ENCODE measurements at regions not wholly inside any gene's neighbourhood (a gene's known extent, or its start where the extent isn't known, plus 50 kb on each side); places are given as distances from the start of the nearest gene placed in this dataset.

- no peak for TF ChIP-seq CTCF (IDR thresholded peaks at IDR 0.05; ENCODE audit: low read depth, low read length)
- no peak for TF ChIP-seq POLR2A (IDR thresholded peaks at IDR 0.05; ENCODE audit: extremely low read depth, insufficient read length)
- TF ChIP-seq MAX (IDR thresholded peaks at IDR 0.05; ENCODE audit: low read depth, low read length): no peak
- no peak for TF ChIP-seq MYC (IDR thresholded peaks at IDR 0.05; ENCODE audit: low read depth, low read length)
These were observed 129.4 kb upstream of the PAX6 start for GRCh38 chr11:31940371-31941037.

Measured in NB4 (cell line).